GM12864 (cell line): ENCODE measurements at regions not wholly inside any gene's neighbourhood (a gene's known extent, or its start where the extent isn't known, plus 50 kb on each side); places are given as distances from the start of the nearest gene placed in this dataset.
"Not testable (repeated sequence)": the region's sequence is repeated elsewhere in the genome, so short reads cannot be mapped to it uniquely, and the experiment has no call there.

ENCODE experiments used
- DNase-seq: peaks from one replicate; pipeline ENCODE4 v3.0.0-alpha.2; 2011; ENCODE audit warnings: low read depth
- H3K4me3 ChIP-seq: 2 replicates; pipeline ENCODE4 v1.5.1; 2011; ENCODE audit warnings: mild to moderate bottlenecking, low read depth, low read length, control low read depth
- CTCF ChIP-seq: IDR thresholded peaks from 2 replicates; pipeline ENCODE4 v1.5.1; 2011; ENCODE audit warnings: low read depth, mild to moderate bottlenecking, moderate library complexity, low read length, control low read depth, inconsistent platforms; ENCODE audit errors: missing control alignments

- DNase-seq, result no peak
- TF ChIP-seq CTCF, result no peak
- no peak overlapping the region for H3K4me3 ChIP-seq
Observed at GRCh38 chr4:26204249-26204825, 116.5 kb upstream of the RBPJ start.

GRCh38 chr4:26204911-26205370 lies 115.9 kb upstream of the RBPJ start:
- no peak for TF ChIP-seq CTCF
- DNase-seq, result no peak
- H3K4me3 ChIP-seq, result no peak overlapping the region

- no peak overlapping the region for H3K4me3 ChIP-seq
- no peak for TF ChIP-seq CTCF
- no peak for DNase-seq
Observed at GRCh38 chr4:26206339-26206738, 114.5 kb upstream of the RBPJ start.

GRCh38 chr4:26206999-26207398 lies 113.8 kb upstream of the RBPJ start:
- H3K4me3 ChIP-seq, result no peak overlapping the region
- no peak for TF ChIP-seq CTCF
- no peak for DNase-seq

- no peak for TF ChIP-seq CTCF
- DNase-seq, result no peak
Observed at GRCh38 chr4:26207631-26208030, 113.2 kb upstream of the RBPJ start.

GRCh38 chr4:26208237-26208994 lies 112.4 kb upstream of the RBPJ start:
- no peak for TF ChIP-seq CTCF
- no peak overlapping the region for H3K4me3 ChIP-seq
- no peak for DNase-seq

More at GRCh38 chr4:26207631-26208030, 113.2 kb upstream of the RBPJ start:
- no peak overlapping the region for H3K4me3 ChIP-seq

GRCh38 chr4:26209378-26209777 lies 111.4 kb upstream of the RBPJ start:
- not testable (repeated sequence) for DNase-seq, H3K4me3 ChIP-seq
